Tibial nerve (tissue), 3 donors: ENCODE measurements at regions not wholly inside any gene's neighbourhood (a gene's known extent, or its start where the extent isn't known, plus 50 kb on each side); places are given as distances from the start of the nearest gene placed in this dataset.

Experiments
- CTCF ChIP-seq, 5 experiments: fragments of 200-600 bp in 3 of 5; fragments of 450-650 bp in 2 of 5; sonication (generic) in 3 of 5; IDR thresholded peaks; one replicate each; pipeline ENCODE4 v1.5.1; 2016 to 2019; ENCODE audit warnings: antibody characterized with exemption in 5 of 5, mild to moderate bottlenecking in 3 of 5, moderate library complexity in 2 of 5
- POLR2A ChIP-seq, 2 donors: fragments of 450-650 bp; IDR thresholded peaks; one replicate each; pipeline ENCODE4 v1.6.1; 2017; ENCODE audit warnings: antibody characterized with exemption in 2 of 2, mild to moderate bottlenecking in 2 of 2, moderate library complexity in 2 of 2

GRCh38 chr12:14279845-14280244 lies 85.6 kb upstream of the ATF7IP start:
- no peak for TF ChIP-seq POLR2A (IDR thresholded peaks at IDR 0.05)
- no peak for TF ChIP-seq CTCF (IDR thresholded peaks at IDR 0.05)
